PC-3 (cell line): ENCODE measurements at regions not wholly inside any gene's neighbourhood (a gene's known extent, or its start where the extent isn't known, plus 50 kb on each side); places are given as distances from the start of the nearest gene placed in this dataset.

Experiments
- EZH2 ChIP-seq: fragments of 300-600 bp; sonication (generic); IDR thresholded peaks from one replicate; pipeline ENCODE4 v1.6.1; 2017; ENCODE audit warnings: antibody characterized with exemption, mild to moderate bottlenecking, low read length; ENCODE audit not compliant: unreplicated experiment
- TF ChIP-seq, protein P1 (sequence below): fragments of 300-600 bp; sonication (generic); conservative IDR thresholded peaks from 2 replicates; pipeline ENCODE4 v1.5.1; 2017; ENCODE audit warnings: antibody characterized with exemption, low read depth, mild to moderate bottlenecking, low read length

DNA sequence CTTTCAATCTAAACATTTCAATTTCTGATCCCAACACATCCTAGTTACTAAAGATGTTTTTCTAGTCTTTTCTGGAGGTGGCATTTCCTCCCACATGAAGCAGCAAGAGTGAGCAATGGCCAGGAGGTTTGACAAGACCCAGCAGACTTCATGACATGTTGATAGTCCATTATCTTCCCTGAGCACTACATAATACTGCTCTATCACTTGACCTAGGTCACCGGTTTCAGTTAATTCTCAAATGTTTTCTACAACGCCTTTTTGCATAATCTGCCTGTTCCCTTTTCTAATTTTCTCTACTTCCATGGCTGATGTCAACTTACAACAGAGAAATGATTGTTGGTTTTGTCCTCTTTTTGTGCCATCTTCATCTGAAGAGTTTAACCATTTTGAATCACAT, 62.0 kb upstream of the GPRIN3 start:
- TF ChIP-seq, protein P1, sequence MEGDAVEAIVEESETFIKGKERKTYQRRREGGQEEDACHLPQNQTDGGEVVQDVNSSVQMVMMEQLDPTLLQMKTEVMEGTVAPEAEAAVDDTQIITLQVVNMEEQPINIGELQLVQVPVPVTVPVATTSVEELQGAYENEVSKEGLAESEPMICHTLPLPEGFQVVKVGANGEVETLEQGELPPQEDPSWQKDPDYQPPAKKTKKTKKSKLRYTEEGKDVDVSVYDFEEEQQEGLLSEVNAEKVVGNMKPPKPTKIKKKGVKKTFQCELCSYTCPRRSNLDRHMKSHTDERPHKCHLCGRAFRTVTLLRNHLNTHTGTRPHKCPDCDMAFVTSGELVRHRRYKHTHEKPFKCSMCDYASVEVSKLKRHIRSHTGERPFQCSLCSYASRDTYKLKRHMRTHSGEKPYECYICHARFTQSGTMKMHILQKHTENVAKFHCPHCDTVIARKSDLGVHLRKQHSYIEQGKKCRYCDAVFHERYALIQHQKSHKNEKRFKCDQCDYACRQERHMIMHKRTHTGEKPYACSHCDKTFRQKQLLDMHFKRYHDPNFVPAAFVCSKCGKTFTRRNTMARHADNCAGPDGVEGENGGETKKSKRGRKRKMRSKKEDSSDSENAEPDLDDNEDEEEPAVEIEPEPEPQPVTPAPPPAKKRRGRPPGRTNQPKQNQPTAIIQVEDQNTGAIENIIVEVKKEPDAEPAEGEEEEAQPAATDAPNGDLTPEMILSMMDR, result no peak
- TF ChIP-seq EZH2, result no peak
